Left renal pelvis (tissue), 4 donors: ENCODE measurements at regions not wholly inside any gene's neighbourhood (a gene's known extent, or its start where the extent isn't known, plus 50 kb on each side); places are given as distances from the start of the nearest gene placed in this dataset.

ENCODE experiments used
- DNase-seq, 4 donors: peaks; one replicate each; pipeline ENCODE4 v3.0.0-alpha.2; 2013; ENCODE audit warnings: low read depth in 4 of 4, low spot score in 3 of 4

DNA sequence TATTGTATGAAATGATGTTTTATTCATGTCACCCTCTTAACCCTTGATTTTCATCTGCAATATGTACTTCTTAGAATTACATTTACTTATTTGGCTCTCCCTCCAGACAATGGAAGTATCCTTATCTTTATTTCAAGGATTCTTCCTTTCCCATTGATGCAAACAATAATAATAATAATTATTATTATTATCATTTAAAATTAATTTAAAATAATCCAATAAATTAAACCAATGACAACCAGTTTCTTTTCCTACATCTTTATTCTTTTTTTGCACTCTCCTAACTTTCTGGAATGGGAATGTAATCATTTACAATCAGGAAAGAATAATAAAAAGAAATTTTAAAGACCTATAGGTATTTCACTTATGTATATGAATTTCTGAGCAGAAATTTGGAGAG, 504.4 kb downstream of the INHBA start:
- DNase-seq: no peak

DNA sequence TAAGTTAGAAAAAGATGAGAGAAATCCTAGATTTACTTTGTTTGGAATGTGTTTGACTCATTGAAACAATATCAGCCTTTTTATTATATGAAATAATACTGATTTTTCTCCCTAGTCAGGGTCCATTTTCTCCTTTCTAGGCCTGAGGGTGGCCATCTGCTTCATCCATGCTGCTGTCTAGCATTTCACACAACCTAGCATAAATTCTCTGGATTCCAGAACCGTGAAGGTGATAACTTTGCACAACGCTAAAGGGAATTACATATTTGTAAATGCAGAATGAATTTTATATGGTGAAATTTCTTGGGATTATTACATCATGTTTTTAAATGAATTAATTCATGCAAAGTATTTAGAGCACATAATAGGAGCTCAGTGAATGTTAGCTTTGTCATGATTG, 505.1 kb downstream of the INHBA start:
- no peak for DNase-seq

DNA sequence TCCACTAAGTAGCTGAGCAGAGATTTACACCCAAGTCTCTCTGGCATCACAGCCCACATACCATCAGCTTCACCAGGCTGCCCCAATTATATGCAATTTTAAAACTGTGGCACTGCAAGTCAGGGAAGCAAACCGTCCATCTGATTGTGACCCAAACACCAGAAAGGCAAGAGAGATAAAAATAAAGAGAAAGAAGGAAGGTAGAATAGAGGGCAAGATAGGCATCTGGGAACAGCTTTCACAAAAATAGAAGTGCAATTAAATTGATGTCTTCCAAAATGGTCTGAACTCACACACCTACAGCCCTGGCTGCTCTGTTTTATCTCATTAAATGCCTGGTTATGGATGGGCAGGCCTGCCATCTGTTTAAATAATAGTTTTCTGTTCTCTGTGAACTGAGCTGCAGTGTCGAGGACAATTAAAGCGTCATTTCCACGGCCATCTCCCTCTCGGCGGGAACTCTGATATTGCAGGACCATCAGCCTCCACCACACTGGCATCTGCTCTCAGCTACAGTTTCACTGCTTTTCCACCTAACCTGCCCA, 509.1 kb downstream of the INHBA start:
- no peak for DNase-seq

DNA sequence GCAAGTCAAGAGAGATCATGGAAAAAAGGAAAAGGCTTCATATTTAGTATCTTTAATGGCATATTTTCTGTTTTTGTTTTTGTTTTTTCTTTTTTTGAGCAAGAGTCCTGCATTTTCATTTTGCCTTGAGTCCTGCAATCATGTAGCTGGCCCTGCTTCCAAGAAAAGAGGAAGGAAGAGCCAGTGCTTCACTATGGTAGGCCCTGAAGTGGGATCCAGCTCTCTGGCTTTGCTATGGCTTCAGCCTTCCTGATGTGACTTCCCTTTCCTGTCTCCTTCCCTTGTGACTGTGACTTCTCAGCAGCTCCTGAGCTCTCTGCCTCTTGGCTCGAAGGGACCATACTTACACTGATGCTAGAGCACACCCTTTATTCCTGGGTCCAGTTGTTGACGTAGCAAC, 512.3 kb downstream of the INHBA start:
- DNase-seq: no peak

DNA sequence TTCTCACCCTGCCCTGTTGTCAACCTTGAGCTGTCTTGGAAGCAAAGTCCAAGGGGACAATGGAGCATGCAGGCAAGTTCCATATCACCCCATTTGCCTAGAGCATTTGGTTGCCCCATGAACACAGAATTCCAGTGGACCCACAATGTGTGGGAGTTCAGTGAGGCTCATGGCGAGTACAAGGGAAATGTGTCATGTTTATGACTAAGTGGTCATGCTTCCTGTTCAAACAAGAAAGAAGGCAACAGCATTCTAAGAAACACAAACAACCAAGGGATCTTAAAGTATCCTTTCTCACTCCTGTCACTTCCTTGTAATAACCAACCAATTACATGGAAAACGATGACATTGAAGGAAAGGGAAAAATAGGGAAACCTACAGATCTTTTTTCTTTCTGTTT, 513.0 kb downstream of the INHBA start:
- no peak for DNase-seq

DNA sequence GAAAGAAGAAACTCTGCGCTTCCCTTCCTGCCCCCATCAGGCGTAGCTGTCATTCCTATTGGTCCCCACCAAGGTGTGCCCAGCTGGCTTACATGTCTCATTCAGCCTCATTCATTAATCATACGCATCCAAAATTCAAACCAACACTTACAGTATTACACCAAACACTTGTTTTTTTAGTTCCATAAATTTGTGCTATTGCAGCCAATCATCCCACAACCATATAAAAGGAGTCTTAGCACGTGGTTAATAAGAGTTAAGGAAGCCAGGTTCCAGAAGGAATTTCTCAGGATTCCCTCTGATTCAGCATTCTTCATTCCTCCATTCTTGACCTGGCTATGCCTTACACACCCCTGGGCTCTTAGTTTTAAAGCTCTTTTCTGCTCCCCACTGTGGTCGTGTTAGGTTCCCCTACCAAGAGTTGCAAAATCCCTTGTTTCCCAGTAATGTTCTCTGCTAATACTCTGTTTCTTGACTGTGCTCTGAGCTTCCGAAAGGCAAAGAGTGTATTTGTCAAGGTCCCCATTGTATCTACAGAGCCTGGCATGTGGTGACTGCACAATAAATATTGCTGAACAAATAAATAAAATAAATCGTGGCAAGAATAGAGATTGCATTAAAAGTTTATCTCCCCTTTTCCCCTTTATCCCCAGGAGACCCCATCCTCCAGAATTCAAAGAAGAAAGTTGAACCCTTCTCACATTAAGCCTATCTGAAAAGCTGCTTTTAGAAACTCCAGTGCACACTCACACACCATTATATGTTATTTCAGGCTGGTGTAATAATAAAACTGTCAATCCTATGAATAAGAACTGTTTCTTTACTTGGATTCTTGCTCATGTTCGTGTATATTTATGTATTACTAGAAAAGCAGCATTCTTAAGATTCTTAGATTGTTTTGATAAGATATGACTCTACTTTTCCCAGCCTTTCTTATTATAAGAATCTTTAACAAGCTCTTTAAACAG, 514.4 kb downstream of the INHBA start:
- DNase-seq: peak in 2 of 4 donors; percentile 18 to 49

DNA sequence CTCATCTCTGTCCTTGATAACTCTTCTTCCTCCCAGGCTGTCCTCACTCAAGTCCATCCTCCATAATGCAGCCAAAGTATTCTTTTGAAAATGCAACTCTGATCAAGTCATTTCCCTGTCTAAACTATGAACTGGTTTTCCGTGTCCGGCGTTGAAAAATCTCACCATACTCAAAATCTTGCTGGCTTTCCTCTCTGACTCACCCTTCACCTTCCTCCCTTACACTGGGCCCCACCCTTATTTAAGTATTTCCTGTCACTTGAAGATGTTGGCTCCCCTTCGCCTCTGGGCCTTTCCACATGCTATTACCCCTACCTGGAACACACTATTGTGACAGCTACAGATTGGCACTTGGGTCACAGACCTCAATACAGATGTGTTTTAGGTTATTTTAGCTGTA, 515.6 kb downstream of the INHBA start:
- no peak for DNase-seq

DNA sequence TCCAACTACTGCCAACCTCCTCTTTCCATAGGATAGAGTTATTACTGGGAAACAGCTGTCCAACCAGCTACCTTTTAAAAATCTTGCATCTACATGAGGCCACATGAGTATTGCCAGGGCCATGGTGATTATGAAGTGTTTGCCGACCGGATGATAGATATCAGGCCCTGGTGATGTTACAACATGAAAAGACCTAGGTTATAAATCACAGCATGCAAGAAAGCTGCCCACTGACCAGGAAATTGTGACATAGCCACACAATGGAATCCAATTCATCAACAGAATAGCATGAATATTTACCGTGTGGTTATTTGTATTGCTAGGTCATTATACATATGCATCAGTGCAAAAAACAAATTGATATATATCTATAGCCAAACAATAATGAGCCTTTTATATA, 517.0 kb downstream of the INHBA start:
- no peak for DNase-seq

DNA sequence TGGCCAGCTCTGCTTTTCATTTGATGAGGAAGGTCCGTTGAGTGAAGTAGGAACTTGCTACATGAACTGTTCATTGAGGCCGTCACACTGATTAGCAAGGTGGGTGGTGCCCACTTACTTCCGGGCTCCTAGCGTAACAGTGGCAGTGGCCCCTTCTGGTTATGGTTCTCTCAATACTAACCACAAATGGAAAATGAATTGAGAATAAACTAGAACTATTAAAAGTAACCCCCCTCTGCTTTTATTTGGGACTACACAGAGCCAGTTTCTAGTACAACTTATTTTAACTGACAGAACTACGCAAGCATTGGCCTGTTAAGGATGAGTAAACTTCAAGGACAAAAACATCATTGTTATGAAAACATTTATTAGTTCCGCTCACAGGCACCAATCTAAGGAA, 519.1 kb downstream of the INHBA start:
- no peak for DNase-seq

DNA sequence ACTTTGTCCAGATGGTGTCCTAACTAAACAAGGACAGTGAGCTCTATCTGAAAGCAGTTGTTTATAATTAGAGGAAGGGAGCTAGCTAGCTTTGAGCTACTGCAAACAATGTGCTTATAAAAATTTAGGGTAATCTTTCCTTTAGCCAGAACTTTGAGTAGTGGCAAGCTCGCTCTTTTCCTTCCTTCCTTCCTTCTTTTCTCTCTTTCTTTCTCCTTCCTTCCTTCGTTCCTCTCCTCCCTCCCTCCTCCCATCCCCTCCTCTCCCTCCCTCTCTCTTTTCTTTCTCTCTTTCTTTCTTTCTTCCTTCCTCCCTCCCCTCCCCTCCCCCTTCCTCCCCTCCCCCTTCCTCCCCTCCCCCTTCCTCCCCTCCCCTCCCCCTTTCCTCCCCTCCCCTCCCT, 520.1 kb downstream of the INHBA start:
- DNase-seq: no peak

DNA sequence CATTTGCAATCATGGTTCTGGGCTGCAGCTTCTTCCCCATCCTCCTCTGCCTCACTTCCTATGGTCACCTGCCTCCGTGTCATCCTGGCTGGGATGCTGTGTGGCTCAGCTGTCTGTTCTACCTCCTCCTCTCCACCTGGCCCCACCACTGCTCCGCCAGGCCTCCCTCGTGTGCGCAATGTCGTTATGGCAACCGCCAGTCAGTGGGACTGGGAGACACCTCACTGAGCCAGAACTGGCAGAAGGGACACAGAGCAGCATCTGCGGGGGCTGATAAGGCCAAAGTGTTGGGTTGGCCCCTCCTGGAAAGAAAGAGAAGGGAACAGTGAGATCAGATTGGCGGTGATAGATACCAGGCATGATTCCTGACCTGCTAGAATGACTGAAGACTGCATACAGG, 527.5 kb downstream of the INHBA start:
- no peak for DNase-seq

DNA sequence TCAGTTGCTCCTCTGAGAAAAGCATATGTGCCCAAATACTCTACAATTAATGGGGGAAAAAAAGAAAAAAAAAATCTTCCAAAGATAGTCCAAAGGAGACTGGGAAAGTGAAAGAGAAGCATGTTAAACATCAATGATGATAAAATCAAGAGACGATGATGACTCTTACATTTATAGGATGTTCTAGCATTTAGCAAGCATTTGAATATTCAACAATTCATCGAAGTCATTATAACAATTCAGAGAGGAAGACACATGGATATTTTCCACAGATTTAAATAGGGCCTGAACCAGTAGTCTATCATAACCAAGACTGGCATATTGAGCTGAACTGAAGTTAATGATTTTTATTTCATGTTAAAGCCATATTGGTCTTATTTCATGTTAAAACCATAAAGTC, 528.4 kb downstream of the INHBA start:
- DNase-seq: no peak

DNA sequence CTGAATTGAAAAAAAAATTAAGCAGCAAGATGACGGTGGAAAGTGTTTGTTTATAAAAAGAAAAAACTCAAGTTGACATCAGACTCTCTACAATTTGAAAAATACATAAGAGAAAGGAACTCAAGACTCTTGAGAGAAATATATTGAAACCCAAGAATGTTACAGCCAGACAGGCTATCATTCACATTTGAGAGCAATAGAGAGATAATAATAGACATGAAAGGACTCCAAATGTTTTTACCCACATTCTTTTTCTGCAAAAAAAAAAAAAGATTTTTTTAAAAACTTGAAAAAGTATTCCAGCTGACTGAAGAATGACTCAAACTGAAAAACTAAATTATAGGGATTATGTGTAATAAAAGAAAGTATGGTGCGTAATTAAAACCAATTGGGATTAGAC, 532.4 kb downstream of the INHBA start:
- DNase-seq: no peak

DNA sequence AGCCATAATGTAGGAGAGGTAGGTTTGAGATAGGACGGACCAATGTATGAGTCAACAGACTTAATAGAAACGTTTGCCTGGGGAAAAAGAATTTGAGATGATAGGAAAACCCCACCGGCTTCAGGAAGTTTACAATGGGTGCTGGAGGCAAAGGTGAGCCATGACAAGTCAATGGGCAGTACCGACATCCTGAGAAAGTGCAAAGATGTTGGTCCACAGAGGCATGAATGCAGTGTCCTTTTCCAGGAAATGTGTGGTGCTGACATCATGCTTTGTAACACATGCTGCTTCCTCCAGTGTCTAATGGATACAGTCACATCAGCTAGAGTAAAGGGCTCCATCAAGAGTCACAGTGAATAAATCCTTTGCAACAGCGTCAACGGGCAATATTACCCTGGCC, 533.6 kb downstream of the INHBA start:
- no peak for DNase-seq

DNA sequence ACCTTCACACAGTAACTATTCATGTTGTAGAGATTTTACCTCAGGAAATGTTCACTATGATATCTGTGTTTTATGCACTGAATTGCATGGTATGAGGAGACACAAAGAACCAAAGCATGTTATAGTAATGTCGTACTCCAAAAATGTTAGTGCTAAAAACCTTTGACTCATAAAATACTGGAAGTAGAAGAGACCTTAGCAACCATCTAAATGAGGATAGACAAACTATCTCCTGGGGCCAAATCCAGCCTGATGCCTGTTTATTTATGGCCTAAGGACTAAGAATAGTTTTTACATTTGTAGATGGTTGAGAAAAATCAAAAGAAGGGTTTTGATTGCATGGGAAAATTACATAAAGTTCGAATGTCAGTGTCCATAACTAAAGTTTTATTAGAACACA, 535.1 kb downstream of the INHBA start:
- no peak for DNase-seq

DNA sequence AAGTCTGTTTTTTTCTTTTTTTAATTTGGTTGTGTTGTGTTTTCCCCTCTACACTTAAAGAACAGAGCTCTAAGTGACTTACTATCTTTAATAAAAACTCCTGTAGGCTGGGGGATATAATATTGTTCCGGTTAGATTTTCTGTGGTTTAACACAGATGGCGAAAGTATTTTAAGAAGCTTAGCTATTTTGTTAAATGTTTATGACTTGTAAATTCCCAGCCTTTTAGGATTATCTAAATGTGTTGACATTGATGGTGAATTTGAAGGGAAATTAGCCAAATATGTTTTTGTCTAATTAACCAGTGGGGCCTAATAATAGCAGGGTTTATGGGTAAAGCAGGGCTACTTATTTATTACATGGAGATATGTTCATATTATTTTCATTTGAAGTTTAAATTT, 538.5 kb downstream of the INHBA start:
- DNase-seq: no peak

DNA sequence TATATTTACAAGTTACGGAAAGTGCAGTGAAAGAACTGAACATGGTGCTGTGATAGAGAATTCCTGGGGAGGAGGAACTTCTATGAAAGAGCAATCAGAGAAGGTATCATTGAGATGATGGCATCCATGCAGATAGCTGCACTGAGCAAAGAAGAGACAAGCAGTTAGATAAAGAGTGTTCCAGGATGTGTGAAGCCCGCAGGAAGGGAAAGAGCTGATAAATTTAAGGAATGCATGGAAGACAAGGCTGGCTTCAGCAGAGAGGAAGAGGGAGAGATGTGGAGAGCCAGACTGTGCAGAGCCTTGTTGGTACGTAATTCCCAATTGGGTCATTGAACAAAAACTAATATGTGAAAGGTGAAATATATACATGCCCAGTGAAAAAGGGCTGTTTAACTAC, 538.9 kb downstream of the INHBA start:
- DNase-seq: no peak

DNA sequence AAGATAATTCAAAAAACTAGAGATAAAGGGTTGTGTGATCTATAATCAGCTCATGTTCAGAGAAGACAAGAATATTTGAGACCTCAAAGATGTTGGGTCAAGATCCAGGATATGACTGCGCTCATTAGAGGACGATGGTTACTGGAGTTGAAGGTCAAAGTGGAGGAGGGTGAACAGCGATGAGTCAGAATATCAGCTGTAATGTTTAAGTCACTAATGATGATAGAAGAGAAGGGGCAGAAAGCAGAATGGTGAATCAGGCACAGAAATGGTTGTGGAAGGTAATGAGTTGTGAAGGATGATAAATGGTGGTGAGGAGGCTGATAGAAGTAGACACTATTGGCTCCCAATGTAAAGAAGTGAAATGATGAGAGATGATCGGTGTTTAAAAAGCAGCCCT, 540.3 kb downstream of the INHBA start:
- no peak for DNase-seq

DNA sequence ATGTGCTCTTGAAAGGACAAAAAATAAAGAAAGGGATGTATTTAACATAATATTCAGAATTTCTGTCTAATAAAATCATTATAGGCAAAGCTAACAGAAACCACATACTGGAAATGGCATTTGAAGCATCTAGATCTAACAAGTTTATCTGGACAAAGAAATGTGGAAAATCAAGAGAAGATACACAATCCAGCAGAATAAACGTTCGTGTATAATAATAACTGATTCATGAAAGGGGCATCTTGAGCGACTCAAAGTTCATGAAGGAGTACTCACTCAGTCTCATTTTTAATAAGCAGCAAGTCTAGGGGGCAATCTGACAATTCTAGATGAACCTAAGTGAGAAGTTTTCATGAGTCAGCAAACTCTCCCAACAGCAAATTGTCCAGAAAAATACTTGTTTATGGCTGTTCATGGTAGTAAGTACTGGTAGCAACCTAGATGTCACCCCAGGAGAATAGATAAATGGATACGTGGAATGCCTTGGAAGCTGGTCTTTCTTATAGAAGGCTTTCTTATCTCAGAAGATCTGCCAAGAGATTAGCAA, 541.8 kb downstream of the INHBA start:
- no peak for DNase-seq

DNA sequence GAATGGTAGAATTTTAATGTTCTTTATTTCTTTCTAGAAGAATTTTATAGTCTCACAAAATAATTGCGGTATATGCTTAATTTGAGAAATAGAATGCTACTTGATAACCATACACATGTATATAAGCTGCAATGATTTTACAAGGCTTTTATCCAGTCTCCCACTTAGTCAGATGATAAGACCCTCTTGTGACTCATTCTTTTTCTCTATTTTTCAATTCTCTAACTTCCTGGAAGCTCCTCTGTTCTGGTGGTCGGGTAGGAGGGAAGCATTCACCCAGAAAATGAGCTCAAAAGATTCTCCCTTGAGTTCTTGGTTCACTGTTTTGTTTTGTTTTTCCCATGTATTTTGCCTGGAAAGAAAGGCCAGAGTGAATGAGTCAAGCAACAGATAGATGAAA, 546.6 kb downstream of the INHBA start:
- no peak for DNase-seq

DNA sequence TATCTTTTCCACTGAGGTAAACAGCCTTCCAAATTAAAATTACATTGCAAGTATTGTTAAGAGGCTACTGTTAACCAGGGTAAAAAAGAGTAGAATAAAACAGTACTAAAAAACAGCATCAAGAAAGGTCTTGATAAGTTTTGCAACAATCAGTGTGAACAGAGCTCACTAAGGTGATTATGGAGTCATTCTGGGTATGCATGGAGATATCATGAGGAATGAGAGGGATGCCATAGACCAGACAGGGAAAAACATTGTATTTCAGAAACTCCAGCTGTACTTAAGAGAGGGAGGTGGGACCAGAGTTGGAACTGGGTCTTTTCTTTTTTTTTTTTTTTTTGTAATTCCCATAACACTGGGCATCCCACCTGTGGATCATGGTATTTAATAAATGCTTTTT, 549.6 kb downstream of the INHBA start:
- DNase-seq: no peak

DNA sequence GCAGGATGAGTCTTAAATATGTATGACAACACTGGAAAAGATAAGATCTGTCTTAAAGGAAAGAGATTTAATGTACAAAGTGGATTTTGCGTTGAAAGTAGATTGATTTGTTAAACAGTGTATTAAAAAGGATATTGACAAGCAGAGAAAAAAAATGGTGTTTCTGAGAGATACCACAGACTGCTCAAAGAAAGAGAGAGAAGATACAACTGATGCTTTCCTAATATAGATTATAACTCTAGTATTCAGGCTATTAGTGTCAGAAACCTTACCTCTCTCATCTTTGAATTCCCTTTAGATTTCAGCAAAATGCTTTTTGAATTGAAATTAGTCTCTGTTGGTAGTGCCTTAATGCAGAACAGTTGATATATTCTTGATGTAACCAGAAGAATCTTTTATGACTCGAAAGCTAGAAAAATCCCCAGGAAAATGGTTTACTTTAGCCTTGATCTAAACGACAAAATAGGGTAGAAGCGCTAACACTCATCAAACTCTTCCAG, 550.7 kb downstream of the INHBA start:
- DNase-seq: no peak
